Hepatocyte (in vitro differentiated cells): ENCODE measurements at regions not wholly inside any gene's neighbourhood (a gene's known extent, or its start where the extent isn't known, plus 50 kb on each side); places are given as distances from the start of the nearest gene placed in this dataset.

Experiments
- DNase-seq: peaks from one replicate; pipeline ENCODE4 v3.0.0-alpha.2; 2016; ENCODE audit warnings: low spot score
- H2AFZ ChIP-seq: fragments of 200-600 bp; sonication (generic); 2 replicates; pipeline ENCODE4 v1.6.0; 2016; ENCODE audit warnings: antibody characterized with exemption, mild to moderate bottlenecking
- H3K27ac ChIP-seq: fragments of 200-600 bp; sonication (generic); 2 replicates; pipeline ENCODE4 v1.5.1; 2016; ENCODE audit warnings: mild to moderate bottlenecking
- H3K27me3 ChIP-seq: fragments of 200-600 bp; sonication (generic); 2 replicates; pipeline ENCODE4 v1.6.1; 2016
- H3K36me3 ChIP-seq: fragments of 200-600 bp; sonication (generic); replicated peaks from 2 replicates; pipeline ENCODE4 v1.5.1; 2016; ENCODE audit warnings: low read depth; ENCODE audit not compliant: insufficient read depth
- H3K4me1 ChIP-seq: fragments of 200-600 bp; sonication (generic); 2 replicates; pipeline ENCODE4 v1.5.1; 2016; ENCODE audit warnings: mild to moderate bottlenecking, moderate library complexity; ENCODE audit not compliant: insufficient read depth
- H3K4me2 ChIP-seq: fragments of 200-600 bp; sonication (generic); 2 replicates; pipeline ENCODE4 v1.6.0; 2016
- H3K4me3 ChIP-seq: fragments of 200-600 bp; sonication (generic); 2 replicates; pipeline ENCODE4 v1.5.1; 2016; ENCODE audit warnings: mild to moderate bottlenecking
- H3K79me2 ChIP-seq: fragments of 200-600 bp; sonication (generic); 2 replicates; pipeline ENCODE4 v1.6.0; 2017; ENCODE audit warnings: mild to moderate bottlenecking
- H3K9me2 ChIP-seq: fragments of 200-600 bp; sonication (generic); replicated peaks from 2 replicates; pipeline ENCODE4 v1.6.0; 2017; ENCODE audit warnings: mild to moderate bottlenecking; ENCODE audit not compliant: insufficient read depth
- H3K9me3 ChIP-seq: fragments of 200-600 bp; sonication (generic); 2 replicates; pipeline ENCODE4 v1.5.1; 2016; ENCODE audit warnings: low read depth, mild to moderate bottlenecking
- H4K20me1 ChIP-seq: fragments of 200-600 bp; sonication (generic); 2 replicates; pipeline ENCODE4 v1.6.0; 2016; ENCODE audit warnings: mild to moderate bottlenecking; ENCODE audit not compliant: insufficient read depth, poor library complexity, severe bottlenecking
- CTCF ChIP-seq: fragments of 200-600 bp; sonication (generic); IDR thresholded peaks from 2 replicates; pipeline ENCODE4 v1.5.1; 2016; ENCODE audit warnings: antibody characterized with exemption, mild to moderate bottlenecking; ENCODE audit not compliant: poor library complexity
- EZH2 ChIP-seq: fragments of 200-600 bp; sonication (generic); IDR thresholded peaks from 2 replicates; pipeline ENCODE4 v1.6.1; 2016; ENCODE audit warnings: antibody characterized with exemption, mild to moderate bottlenecking, borderline replicate concordance
- EZH2phosphoT487 ChIP-seq: fragments of 200-600 bp; sonication (generic); IDR thresholded peaks from one replicate; pipeline ENCODE4 v1.6.1; 2018; ENCODE audit warnings: antibody characterized with exemption, mild to moderate bottlenecking, low read depth, moderate library complexity; ENCODE audit not compliant: unreplicated experiment, severe bottlenecking
- WGBS: methylation state at CpG from one replicate; pipeline ENCODE4 v1.1.6; 2016; ENCODE audit warnings: low lambda C conversion rate; ENCODE audit errors: missing lambda C conversion rate; 5-methylcytosine and 5-hydroxymethylcytosine counted together

DNA sequence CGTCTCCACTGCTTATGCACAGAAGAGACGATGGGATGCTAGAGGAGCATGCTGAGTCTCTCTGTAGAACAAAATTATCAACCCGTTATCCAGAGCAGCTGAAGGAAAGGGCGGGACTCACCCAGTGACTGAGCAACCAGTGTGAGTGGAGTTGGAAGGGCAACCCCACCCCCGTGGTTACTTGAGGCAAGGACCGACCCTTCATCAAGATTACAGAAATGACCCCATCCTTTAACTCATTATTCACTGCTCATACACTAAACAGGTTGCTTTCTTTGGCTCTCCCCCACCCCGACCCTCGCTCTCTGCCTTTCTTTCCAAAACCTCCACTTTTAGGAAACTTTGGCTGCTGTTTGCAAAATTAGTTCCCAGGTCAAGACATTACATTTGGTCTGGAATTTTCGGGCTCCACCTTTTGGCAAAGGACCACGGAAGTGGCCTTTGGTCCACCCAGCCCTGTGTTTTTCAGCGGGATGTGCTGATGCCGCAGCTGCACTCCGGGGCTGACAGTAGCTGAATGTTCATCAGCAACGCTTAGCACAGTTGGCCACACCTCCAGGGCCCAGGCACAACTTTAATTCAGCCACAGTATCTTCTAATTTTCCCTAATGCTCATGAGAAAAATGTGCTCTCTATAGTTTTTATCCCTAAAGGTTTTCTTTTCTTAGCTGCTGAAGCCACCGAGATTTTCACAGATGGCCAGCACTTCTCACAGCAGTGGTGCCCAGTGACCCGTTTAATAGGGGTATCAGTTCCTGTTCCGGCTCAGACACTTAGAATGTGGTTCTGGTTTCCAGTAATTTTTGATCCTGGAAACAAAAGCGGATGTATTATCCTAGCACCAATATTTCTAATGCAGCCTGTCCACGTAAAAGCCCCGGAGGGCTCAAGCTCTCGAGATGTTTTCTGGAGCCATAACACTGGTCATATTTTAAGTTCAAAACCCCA lies 103.6 kb upstream of the NXT1 start:
- 76% methylated on average over 21 of the region's 21 CpGs for WGBS
- Histone ChIP-seq H3K36me3 (no peaks in the 10 kb centered on the region), H3K4me2 (no peak overlapping the region), H2AFZ (no peak overlapping the region), H3K9me3 (no peaks in the 10 kb centered on the region), H3K27me3 (no peaks in the 10 kb centered on the region), H4K20me1 (no peaks in the 10 kb centered on the region), H3K79me2 (no peaks in the 10 kb centered on the region), H3K9me2 (no peaks in the 10 kb centered on the region), H3K27ac (no peak overlapping the region), H3K4me3 (no peak overlapping the region), H3K4me1 (no peaks in the 10 kb centered on the region)
- no peak for DNase-seq
- TF ChIP-seq EZH2phosphoT487 (no peak), EZH2 (no peak), CTCF (no peak)

- H3K9me3 ChIP-seq = no peaks in the 10 kb centered on the region
- no peaks in the 10 kb centered on the region for H4K20me1 ChIP-seq
- no peak overlapping the region for H2AFZ ChIP-seq
- H3K4me3 ChIP-seq = no peak overlapping the region
- TF ChIP-seq EZH2 (no peak), CTCF (peak; percentile 59), EZH2phosphoT487 (no peak)
- DNase-seq = peak; percentile 81
- no peak overlapping the region for H3K27ac ChIP-seq
- no peaks in the 10 kb centered on the region for H3K36me3 ChIP-seq
- no peaks in the 10 kb centered on the region for H3K4me1 ChIP-seq
- H3K4me2 ChIP-seq = no peak overlapping the region
- H3K27me3 ChIP-seq = no peaks in the 10 kb centered on the region
- H3K9me2 ChIP-seq = no peaks in the 10 kb centered on the region
- H3K79me2 ChIP-seq = no peaks in the 10 kb centered on the region
- 56% methylated on average over 11 of the region's 11 CpGs for WGBS
These were observed 104.9 kb upstream of the NXT1 start for GRCh38 chr20:23245553-23246181.

DNA sequence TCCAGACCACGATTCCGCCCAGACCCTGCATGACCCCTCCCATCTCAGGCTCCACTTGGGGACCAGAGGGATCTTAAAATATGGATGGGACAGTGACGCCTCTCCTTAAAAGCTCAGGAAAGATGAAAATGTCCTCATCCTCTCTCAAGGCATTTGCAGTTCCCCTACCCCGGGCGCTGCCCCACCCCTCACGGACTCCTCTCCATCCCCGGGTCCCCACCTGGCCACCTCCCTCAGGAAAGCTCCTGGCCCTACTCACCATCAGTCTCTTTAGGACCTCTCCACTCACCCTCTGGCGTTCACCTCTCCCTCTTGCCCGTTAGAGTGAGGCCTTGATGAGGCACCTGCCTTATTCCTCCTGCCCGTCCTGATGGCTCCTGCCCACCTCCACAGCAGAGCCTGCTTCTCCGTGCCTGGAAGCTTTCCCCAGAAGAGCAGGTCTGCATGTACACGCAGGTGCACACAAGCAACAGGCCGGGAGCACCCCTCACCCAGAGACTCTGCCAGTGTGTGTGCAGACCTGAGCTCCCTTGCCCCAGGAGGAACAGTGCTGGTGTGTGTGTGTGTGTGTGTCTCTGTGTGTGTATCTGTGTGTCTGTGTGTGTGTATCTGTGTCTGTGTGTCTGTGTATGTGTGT lies 105.6 kb upstream of the NXT1 start:
- Histone ChIP-seq H3K4me2 (no peak overlapping the region), H3K9me3 (no peaks in the 10 kb centered on the region), H3K4me1 (no peaks in the 10 kb centered on the region), H2AFZ (no peak overlapping the region), H3K9me2 (no peaks in the 10 kb centered on the region), H4K20me1 (no peaks in the 10 kb centered on the region), H3K27me3 (no peaks in the 10 kb centered on the region), H3K27ac (no peak overlapping the region), H3K79me2 (no peaks in the 10 kb centered on the region), H3K36me3 (no peaks in the 10 kb centered on the region), H3K4me3 (no peak overlapping the region)
- TF ChIP-seq EZH2 = no peak
- DNase-seq = no peak
- WGBS = 88% methylated on average over 12 of the region's 13 CpGs
